22Rv1 (cell line): ENCODE measurements at regions not wholly inside any gene's neighbourhood (a gene's known extent, or its start where the extent isn't known, plus 50 kb on each side); places are given as distances from the start of the nearest gene placed in this dataset.

Source experiments
- ZFX ChIP-seq: fragments of 450-650 bp; IDR thresholded peaks from 2 replicates; pipeline ENCODE4 v1.6.1; 2017; ENCODE audit warnings: antibody characterized with exemption, borderline replicate concordance
- TF ChIP-seq, protein P1 (sequence below): fragments of 450-650 bp; IDR thresholded peaks from 2 replicates; pipeline ENCODE4 v1.5.1; 2017; ENCODE audit warnings: mild to moderate bottlenecking

DNA sequence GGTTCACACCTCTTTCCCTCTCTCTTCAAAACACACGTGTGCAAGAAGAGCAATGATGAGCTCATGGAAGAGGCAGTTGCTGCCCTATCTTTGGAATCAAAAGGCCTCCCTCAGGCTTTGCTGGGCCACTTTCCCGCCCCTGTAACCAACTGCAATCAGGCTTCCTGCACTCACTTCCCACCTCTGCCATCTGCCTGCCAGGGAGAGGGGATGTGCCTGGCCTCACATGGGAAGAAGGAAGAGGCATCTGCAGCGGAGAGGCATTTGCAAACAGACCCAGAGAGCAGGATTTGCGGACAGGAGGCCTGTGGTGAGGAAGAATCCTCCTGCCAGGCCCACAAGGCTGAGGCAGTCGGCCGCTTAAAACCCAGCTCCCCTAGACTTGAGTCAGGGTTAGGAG is 175.6 kb upstream of the ATP10A start:
- TF ChIP-seq, protein P1, sequence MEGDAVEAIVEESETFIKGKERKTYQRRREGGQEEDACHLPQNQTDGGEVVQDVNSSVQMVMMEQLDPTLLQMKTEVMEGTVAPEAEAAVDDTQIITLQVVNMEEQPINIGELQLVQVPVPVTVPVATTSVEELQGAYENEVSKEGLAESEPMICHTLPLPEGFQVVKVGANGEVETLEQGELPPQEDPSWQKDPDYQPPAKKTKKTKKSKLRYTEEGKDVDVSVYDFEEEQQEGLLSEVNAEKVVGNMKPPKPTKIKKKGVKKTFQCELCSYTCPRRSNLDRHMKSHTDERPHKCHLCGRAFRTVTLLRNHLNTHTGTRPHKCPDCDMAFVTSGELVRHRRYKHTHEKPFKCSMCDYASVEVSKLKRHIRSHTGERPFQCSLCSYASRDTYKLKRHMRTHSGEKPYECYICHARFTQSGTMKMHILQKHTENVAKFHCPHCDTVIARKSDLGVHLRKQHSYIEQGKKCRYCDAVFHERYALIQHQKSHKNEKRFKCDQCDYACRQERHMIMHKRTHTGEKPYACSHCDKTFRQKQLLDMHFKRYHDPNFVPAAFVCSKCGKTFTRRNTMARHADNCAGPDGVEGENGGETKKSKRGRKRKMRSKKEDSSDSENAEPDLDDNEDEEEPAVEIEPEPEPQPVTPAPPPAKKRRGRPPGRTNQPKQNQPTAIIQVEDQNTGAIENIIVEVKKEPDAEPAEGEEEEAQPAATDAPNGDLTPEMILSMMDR: no peak
- TF ChIP-seq ZFX: no peak
